AG04450 (cell line): ENCODE measurements at regions not wholly inside any gene's neighbourhood (a gene's known extent, or its start where the extent isn't known, plus 50 kb on each side); places are given as distances from the start of the nearest gene placed in this dataset.

ENCODE experiments used
- CTCF ChIA-PET: fragments of 300-600, 350-600 bp; formaldehyde crosslinking; extraction: SDS; loops from one replicate; lab custom pipeline; 2022; ENCODE audit warnings: antibody characterized with exemption, inconsistent platforms; lab: Charles Lee
- POLR2A ChIA-PET: fragments of 350-600 bp; formaldehyde crosslinking; extraction: SDS; loops from one replicate; lab custom pipeline; 2021; ENCODE audit warnings: antibody characterized with exemption, inconsistent platforms; lab: Yijun Ruan, JAX
- DNase-seq: peaks from one replicate; pipeline ENCODE4 v3.0.0-alpha.2; 2011; ENCODE audit warnings: low read depth, low spot score
- H3K27ac ChIP-seq: one replicate; pipeline ENCODE4 v1.5.1; 2012; ENCODE audit warnings: low read depth, low read length, control low read depth
- H3K27me3 ChIP-seq: one replicate; pipeline ENCODE4 v1.6.0; 2012; ENCODE audit warnings: low read length; ENCODE audit not compliant: control insufficient read depth, insufficient read depth
- H3K4me3 ChIP-seq: 2 replicates; pipeline ENCODE4 v1.5.1; 2011; ENCODE audit warnings: mild to moderate bottlenecking, low read depth, low read length, control low read depth
- H3K9me3 ChIP-seq: 2 replicates; pipeline ENCODE4 v1.5.1; 2012; ENCODE audit warnings: low read length; ENCODE audit not compliant: control insufficient read depth, insufficient read depth
- TF ChIP-seq, protein P1 (sequence below): IDR thresholded peaks from 2 replicates; pipeline ENCODE4 v1.5.1; 2011; ENCODE audit warnings: low read depth, low read length, control low read depth, inconsistent platforms

DNA sequence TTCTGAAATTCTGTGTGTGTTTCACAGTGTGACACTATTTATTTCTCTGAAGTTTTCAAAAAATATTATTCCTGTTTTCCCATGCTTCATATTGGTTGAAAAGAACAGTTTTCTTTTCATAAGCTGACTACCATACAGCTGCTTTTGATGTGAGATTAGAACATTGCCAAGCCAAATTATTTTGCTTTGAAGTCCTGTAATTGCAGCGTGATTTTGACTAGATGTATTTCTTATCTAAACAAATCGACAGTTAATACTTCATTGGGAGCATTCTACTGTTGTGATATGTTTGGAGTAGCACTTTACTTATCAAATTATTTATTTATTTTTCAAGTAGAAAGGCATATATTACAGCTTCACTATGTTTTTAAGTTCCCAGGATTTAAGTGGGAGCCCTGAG, 132.0 kb downstream of the DACT1 start:
- ChIA-PET POLR2A (no interaction called here), CTCF (interaction anchor here (0.6 kb wide), 1 partner anchor 262 kb away, joined by 4 read pairs; no protein-coding TSS in a partner anchor)
- H3K27me3 ChIP-seq, result no peaks in the 10 kb centered on the region
- no peak overlapping the region for H3K27ac ChIP-seq
- TF ChIP-seq, protein P1, sequence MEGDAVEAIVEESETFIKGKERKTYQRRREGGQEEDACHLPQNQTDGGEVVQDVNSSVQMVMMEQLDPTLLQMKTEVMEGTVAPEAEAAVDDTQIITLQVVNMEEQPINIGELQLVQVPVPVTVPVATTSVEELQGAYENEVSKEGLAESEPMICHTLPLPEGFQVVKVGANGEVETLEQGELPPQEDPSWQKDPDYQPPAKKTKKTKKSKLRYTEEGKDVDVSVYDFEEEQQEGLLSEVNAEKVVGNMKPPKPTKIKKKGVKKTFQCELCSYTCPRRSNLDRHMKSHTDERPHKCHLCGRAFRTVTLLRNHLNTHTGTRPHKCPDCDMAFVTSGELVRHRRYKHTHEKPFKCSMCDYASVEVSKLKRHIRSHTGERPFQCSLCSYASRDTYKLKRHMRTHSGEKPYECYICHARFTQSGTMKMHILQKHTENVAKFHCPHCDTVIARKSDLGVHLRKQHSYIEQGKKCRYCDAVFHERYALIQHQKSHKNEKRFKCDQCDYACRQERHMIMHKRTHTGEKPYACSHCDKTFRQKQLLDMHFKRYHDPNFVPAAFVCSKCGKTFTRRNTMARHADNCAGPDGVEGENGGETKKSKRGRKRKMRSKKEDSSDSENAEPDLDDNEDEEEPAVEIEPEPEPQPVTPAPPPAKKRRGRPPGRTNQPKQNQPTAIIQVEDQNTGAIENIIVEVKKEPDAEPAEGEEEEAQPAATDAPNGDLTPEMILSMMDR, result no peak
- no peak for DNase-seq
- no peak overlapping the region for H3K4me3 ChIP-seq
- no peaks in the 10 kb centered on the region for H3K9me3 ChIP-seq

DNA sequence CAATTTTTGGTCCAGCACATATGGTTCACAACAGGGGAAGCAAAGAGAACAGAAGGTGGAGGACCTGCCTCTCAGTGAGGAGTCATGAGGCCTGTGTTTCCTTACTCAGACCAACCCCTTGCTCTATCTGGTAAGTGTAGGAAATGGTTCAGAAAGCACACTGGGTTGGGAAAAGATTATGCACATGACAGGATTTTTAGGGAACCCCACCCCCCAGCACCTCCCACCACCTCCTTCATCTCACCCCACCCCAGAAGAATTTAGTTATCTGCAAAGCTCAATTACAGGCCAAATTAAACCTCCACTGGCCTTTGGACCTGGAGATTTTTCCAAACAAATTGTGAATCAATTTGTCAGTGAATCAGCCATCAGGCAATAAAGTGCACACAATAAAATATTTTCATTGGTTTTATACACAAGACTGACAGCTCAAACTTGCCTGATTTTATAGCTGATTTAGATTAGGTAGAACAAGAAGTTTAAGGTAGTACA, 132.8 kb downstream of the DACT1 start:
- TF ChIP-seq, protein P1, result no peak
- no peaks in the 10 kb centered on the region for H3K27me3 ChIP-seq
- no peaks in the 10 kb centered on the region for H3K9me3 ChIP-seq
- POLR2A ChIA-PET, result no interaction called here
- H3K27ac ChIP-seq, result no peak overlapping the region
- CTCF ChIA-PET, result no interaction called here
- H3K4me3 ChIP-seq, result no peak overlapping the region
- no peak for DNase-seq

DNA sequence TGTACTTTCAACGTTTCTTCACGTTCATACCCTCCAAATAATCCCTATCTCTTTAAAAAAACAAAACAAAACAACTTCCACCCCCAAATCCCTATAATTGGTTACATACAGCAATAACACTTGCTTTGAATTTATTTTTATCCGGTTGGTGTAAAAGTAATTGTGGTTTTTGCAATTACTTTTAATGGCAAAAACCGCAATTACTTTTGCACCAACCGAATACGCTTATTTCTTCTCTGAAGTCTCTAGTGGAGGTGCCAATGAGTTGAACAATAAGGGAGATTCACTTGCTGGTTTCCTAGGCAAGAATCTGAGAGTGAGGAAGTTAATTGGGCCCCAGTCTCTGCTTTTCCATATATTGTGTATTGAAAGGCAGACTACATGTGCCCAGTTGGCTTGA, 133.3 kb downstream of the DACT1 start:
- TF ChIP-seq, protein P1, result no peak
- H3K4me3 ChIP-seq, result no peak overlapping the region
- H3K27me3 ChIP-seq, result no peaks in the 10 kb centered on the region
- no peaks in the 10 kb centered on the region for H3K9me3 ChIP-seq
- POLR2A ChIA-PET, result no interaction called here
- CTCF ChIA-PET, result no interaction called here
- H3K27ac ChIP-seq, result no peak overlapping the region
- no peak for DNase-seq

DNA sequence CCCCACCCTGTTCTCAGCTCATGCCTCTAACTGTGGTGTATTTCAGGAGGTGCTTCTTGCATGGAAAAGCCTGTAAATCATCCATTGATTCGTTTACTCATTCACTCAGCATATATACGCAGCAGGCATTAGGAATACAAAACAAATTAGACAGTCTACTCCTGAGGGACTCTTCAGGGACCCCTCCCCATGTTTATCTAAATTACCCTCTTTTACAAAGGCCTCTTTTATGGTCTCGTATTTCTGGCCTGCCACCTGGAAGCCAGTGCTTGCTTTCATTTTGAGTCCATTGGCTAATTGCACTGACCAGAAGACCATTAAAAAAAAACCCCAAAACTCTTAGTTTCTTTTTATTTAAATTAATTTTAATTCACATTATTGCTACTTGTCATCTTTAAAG, 134.4 kb downstream of the DACT1 start:
- Histone ChIP-seq H3K27ac (no peak overlapping the region), H3K4me3 (no peak overlapping the region), H3K27me3 (no peaks in the 10 kb centered on the region), H3K9me3 (no peaks in the 10 kb centered on the region)
- TF ChIP-seq, protein P1, result no peak
- POLR2A ChIA-PET, result no interaction called here
- CTCF ChIA-PET, result no interaction called here
- DNase-seq, result no peak

DNA sequence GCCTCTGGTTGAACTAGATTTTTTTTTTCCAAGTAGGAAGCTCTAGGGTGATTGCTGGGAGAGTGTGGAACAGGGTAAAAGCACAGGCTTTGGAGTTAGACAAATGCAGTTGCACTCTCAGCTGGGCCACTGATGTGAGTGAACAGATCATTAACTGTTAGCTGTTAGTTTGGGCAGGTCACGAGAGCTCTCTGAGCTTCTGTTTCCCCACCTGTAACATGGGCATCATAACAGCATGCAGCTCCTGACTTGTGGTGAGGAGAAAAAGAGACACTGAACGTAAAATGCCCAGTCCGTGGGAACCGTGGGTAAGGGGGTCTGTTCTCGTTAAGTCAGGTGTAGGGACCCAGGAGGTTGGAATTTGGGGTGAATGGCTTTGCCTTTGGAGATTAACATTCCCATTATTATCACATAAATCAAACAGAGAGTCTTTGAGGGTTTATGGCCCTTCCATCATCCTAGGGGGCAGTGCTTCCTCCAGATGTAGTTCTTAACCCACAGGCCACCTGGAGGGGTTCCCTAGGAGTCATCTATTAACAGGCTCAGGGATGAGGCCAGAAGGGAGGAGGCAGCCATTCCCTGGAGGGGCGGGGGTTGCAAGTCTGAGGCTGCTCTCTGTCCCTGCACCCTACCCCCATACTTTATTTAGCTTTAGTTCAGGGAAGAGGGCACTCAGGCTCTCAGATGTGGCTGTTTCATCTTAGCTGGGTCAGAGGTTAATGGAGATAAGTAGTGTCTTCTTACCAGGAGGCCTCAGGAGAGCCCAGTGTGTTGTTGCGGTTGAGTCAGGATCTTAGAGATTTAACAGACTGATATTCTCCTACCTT, 135.2 kb downstream of the DACT1 start:
- Histone ChIP-seq H3K9me3 (no peaks in the 10 kb centered on the region), H3K27me3 (no peaks in the 10 kb centered on the region), H3K27ac (no peak overlapping the region), H3K4me3 (no peak overlapping the region)
- CTCF ChIA-PET, result no interaction called here
- DNase-seq, result no peak
- TF ChIP-seq, protein P1, result no peak
- POLR2A ChIA-PET, result no interaction called here
